Upper lobe of right lung (tissue), 1 donor: ENCODE measurements at regions not wholly inside any gene's neighbourhood (a gene's known extent, or its start where the extent isn't known, plus 50 kb on each side); places are given as distances from the start of the nearest gene placed in this dataset.

ENCODE experiments used
- ATAC-seq: fragments of 200-7000 bp; cut with Tn5 transposase; one replicate; pipeline ENCODE4 v1.9.1; 2020; ENCODE audit warnings: mild to moderate bottlenecking, moderate library complexity
- DNase-seq: peaks from one replicate; pipeline ENCODE4 v3.0.0-alpha.2; 2020
- H3K27ac ChIP-seq: fragments of 200-600 bp; one replicate; pipeline ENCODE4 v1.8.0; 2022
- H3K27me3 ChIP-seq: fragments of 200-600 bp; one replicate; pipeline ENCODE4 v1.8.0; 2022; ENCODE audit warnings: mild to moderate bottlenecking
- H3K36me3 ChIP-seq: fragments of 200-600 bp; one replicate; pipeline ENCODE4 v1.8.0; 2022
- H3K4me1 ChIP-seq: fragments of 200-600 bp; one replicate; pipeline ENCODE4 v1.8.0; 2022
- H3K4me3 ChIP-seq: fragments of 200-600 bp; one replicate; pipeline ENCODE4 v1.8.0; 2022; ENCODE audit warnings: mild to moderate bottlenecking
- H3K9me3 ChIP-seq: fragments of 200-600 bp; one replicate; pipeline ENCODE4 v1.8.0; 2022
- CTCF ChIP-seq: fragments of 200-600 bp; IDR thresholded peaks from one replicate; pipeline ENCODE4 v1.8.0; 2022; ENCODE audit warnings: antibody characterized with exemption
- intact Hi-C: fragments of 100-400 bp; cut with DNase I; formaldehyde crosslinking; loops from one replicate; pipeline ENCODE4 v1.11.0; 2022
- donor health status: DM: no; HTN: yes; CAD: no; lungs with severe emphysema.

GRCh38 chr3:191696348-191696747 is 235.4 kb downstream of the PYDC2 start:
- Histone ChIP-seq H3K9me3 (no peaks in the 10 kb centered on the region), H3K27ac (no peak overlapping the region), H3K4me1 (no peaks in the 10 kb centered on the region), H3K27me3 (no peaks in the 10 kb centered on the region), H3K36me3 (no peaks in the 10 kb centered on the region), H3K4me3 (no peak overlapping the region)
- DNase-seq = no peak
- intact Hi-C loops = no loop called here
- no peak for ATAC-seq
- TF ChIP-seq CTCF = no peak

GRCh38 chr3:191699546-191699945 is 238.6 kb downstream of the PYDC2 start:
- DNase-seq (no peak), ATAC-seq (no peak)
- no peak overlapping the region for H3K4me3 ChIP-seq
- H3K27me3 ChIP-seq = no peaks in the 10 kb centered on the region
- H3K9me3 ChIP-seq = no peaks in the 10 kb centered on the region
- TF ChIP-seq CTCF = no peak
- no peaks in the 10 kb centered on the region for H3K36me3 ChIP-seq
- intact Hi-C loops = no loop called here
- H3K4me1 ChIP-seq = no peaks in the 10 kb centered on the region
- no peak overlapping the region for H3K27ac ChIP-seq

GRCh38 chr3:191702121-191702520 is 241.2 kb downstream of the PYDC2 start:
- no peak overlapping the region for H3K27ac ChIP-seq
- intact Hi-C loops = no loop called here
- ATAC-seq (peak; percentile 40), DNase-seq (no peak)
- H3K4me1 ChIP-seq = no peaks in the 10 kb centered on the region
- no peaks in the 10 kb centered on the region for H3K27me3 ChIP-seq
- no peaks in the 10 kb centered on the region for H3K9me3 ChIP-seq
- no peak for TF ChIP-seq CTCF
- H3K4me3 ChIP-seq = no peak overlapping the region
- H3K36me3 ChIP-seq = no peaks in the 10 kb centered on the region

- ATAC-seq (no peak), DNase-seq (no peak)
- intact Hi-C loops = no loop called here
- H3K4me1 ChIP-seq = no peaks in the 10 kb centered on the region
- no peaks in the 10 kb centered on the region for H3K27me3 ChIP-seq
- no peaks in the 10 kb centered on the region for H3K36me3 ChIP-seq
- no peak overlapping the region for H3K4me3 ChIP-seq
- H3K27ac ChIP-seq = no peak overlapping the region
- no peaks in the 10 kb centered on the region for H3K9me3 ChIP-seq
- TF ChIP-seq CTCF = no peak
Observed at GRCh38 chr3:191707817-191708216, 246.9 kb downstream of the PYDC2 start.

- TF ChIP-seq CTCF = no peak
- no peak for ATAC-seq
- intact Hi-C loops = no loop called here
Observed at GRCh38 chr3:191715585-191715984, 254.6 kb downstream of the PYDC2 start.

GRCh38 chr3:191721390-191721861 is 260.5 kb downstream of the PYDC2 start:
- no peak for TF ChIP-seq CTCF
- ATAC-seq (no peak), DNase-seq (no peak)

More at GRCh38 chr3:191715585-191715984, 254.6 kb downstream of the PYDC2 start:
- Histone ChIP-seq H3K4me1 (no peaks in the 10 kb centered on the region), H3K27me3 (no peaks in the 10 kb centered on the region), H3K27ac (no peak overlapping the region), H3K9me3 (no peaks in the 10 kb centered on the region), H3K4me3 (no peak overlapping the region), H3K36me3 (no peaks in the 10 kb centered on the region)
- no peak for DNase-seq

More at GRCh38 chr3:191721390-191721861, 260.5 kb downstream of the PYDC2 start:
- H3K4me1 ChIP-seq = no peaks in the 10 kb centered on the region
- no peaks in the 10 kb centered on the region for H3K36me3 ChIP-seq
- no peaks in the 10 kb centered on the region for H3K9me3 ChIP-seq
- intact Hi-C loops = no loop called here
- no peaks in the 10 kb centered on the region for H3K27me3 ChIP-seq
- no peak overlapping the region for H3K27ac ChIP-seq
- no peak overlapping the region for H3K4me3 ChIP-seq
